Choroid plexus epithelial cell (primary cell): ENCODE measurements at regions not wholly inside any gene's neighbourhood (a gene's known extent, or its start where the extent isn't known, plus 50 kb on each side); places are given as distances from the start of the nearest gene placed in this dataset.

Experiments
- DNase-seq: peaks from one replicate; pipeline ENCODE4 v3.0.0-alpha.2; 2010; ENCODE audit warnings: low read depth
- H3K4me3 ChIP-seq: 2 replicates; pipeline ENCODE4 v1.5.1; 2011; ENCODE audit warnings: low read depth, mild to moderate bottlenecking, control low read depth, low read length, moderate library complexity
- TF ChIP-seq, protein P1 (sequence below): conservative IDR thresholded peaks from 2 replicates; pipeline ENCODE4 v1.5.1; 2011; ENCODE audit warnings: low read depth, mild to moderate bottlenecking, control low read depth, inconsistent platforms, low read length, moderate library complexity

DNA sequence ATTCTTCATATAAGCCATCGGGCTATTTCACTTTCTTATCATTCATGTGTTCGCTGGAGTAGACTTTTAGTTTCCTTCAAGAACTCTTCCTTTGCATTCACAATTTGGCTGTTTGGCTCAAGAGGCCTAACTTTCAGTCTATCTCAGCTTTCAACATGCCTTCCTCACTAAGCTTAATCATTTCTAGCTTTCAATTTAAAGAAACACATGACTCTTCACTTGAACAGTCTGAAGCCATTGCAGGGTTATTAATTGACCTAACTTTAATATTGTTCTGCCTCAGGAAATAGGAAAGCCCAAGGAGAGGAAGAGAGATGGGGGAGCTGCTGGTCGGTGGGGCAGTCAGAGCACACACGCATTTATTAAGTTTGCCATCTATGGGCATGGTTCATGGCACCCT, 158.1 kb downstream of the SUCLA2 start:
- TF ChIP-seq, protein P1, sequence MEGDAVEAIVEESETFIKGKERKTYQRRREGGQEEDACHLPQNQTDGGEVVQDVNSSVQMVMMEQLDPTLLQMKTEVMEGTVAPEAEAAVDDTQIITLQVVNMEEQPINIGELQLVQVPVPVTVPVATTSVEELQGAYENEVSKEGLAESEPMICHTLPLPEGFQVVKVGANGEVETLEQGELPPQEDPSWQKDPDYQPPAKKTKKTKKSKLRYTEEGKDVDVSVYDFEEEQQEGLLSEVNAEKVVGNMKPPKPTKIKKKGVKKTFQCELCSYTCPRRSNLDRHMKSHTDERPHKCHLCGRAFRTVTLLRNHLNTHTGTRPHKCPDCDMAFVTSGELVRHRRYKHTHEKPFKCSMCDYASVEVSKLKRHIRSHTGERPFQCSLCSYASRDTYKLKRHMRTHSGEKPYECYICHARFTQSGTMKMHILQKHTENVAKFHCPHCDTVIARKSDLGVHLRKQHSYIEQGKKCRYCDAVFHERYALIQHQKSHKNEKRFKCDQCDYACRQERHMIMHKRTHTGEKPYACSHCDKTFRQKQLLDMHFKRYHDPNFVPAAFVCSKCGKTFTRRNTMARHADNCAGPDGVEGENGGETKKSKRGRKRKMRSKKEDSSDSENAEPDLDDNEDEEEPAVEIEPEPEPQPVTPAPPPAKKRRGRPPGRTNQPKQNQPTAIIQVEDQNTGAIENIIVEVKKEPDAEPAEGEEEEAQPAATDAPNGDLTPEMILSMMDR = no peak
- no peak overlapping the region for H3K4me3 ChIP-seq
- DNase-seq = no peak

DNA sequence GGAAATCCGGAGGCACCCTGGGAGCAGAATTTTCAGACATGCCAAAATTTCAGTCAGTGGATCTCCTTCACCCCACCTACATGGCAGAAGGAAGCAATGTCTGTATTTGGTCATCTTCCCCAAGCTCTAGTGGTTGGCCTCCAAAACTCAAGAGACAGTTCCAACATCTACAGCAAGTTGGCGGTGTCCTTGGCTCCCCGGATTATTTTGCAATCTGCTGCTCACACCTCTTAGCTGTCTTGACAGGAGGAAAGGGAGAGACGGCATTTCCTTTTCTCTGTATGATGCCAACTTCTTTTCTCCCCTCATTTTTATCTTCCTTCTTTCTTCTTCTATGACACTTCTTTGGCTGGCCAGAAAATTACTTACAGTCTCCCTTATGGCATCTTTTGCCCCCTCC, 159.9 kb downstream of the SUCLA2 start:
- DNase-seq = no peak
- TF ChIP-seq, protein P1 = no peak
- no peak overlapping the region for H3K4me3 ChIP-seq

DNA sequence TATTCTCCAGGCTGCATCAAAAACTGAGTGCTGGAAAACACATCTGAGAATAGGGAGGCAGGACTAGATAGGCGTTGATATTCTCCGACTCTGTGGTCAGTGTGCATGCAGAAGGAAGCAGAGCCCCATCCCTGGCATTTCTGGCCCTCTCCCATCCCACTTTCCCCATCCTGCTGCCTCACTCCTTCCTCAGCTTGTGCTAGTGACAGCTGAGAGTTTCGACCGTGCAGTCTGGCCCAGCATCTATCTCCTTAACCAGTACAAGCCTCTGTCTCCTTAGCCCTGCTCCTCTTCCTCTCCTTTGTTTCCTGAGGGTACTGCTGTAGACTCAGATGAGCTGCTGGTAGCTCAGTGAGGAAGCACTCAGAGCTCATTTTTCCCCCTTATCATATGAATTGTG, 163.2 kb downstream of the SUCLA2 start:
- TF ChIP-seq, protein P1 = no peak
- DNase-seq = no peak
- no peak overlapping the region for H3K4me3 ChIP-seq

DNA sequence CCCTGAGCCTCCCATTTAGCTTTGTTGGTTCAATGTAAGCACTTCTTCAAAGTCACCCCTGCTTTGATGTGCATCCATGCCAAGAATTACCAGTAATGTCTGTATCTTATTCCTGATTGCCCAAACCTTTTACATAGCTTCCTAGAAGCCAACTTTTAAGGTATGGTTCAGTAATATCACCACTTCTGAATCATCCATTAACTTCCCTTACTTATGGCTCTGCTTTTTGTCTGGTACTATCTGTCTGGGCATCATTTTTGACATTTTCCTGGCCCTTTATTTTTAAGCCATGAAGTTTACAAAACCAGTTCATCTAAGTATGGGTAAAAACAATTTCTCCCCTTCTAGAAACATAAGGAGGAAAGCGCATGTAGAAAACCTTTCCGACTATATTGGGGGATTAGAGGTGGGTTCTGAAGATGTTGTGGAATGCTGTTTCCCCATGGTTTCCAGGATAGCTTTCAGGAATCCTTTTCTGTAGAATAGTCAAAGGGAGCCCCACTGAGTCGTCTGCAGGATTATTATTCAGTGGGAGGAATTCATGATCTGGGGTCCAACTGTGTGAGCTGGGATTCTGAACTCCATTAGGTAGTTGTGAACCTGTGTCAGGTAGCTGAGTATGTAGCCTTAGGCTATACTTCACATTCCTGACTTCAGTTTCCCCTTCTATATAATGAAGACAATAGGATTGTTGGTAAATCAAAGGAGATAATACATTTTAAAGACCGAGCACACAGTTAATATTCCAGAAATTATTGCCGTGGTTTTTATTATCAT, 163.8 kb downstream of the SUCLA2 start:
- TF ChIP-seq, protein P1 = no peak
- no peak overlapping the region for H3K4me3 ChIP-seq
- DNase-seq = no peak

DNA sequence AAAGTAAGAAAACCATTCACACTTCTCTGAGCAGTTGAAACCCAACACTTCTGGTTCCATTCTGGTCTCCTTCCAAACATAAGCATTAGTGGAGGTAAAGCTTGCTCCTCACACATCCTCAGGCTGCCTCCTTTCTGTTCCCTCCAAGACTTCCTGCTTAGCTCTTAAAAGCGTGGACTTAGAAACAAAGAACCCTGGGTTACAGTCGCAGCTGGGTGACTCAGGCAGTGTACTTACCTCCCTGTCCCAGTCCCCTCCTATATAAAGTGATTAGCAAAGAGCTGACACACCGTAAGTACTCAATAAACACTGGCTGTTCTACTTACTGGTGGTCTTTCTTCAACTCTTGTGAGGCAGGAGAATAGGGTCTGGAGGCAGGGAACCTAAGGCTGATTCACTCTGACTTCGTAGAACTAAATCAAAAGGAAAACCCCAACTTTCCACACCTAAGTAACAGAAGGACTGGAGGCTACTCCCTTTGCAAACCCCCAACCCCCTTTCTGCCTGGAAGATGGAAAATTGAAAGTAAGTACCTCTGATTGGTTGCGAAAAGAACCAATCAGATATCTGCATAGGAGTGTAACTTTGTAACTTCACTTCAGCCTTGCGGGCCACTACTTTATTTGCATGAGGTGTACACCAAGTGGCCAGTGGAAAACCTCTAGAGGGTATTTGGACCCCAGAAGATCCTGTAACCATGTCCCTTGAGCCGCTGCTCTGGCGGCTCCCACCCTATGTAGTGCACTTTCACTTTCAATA, 165.4 kb downstream of the SUCLA2 start:
- TF ChIP-seq, protein P1 = no peak
- H3K4me3 ChIP-seq = no peak overlapping the region
- no peak for DNase-seq

DNA sequence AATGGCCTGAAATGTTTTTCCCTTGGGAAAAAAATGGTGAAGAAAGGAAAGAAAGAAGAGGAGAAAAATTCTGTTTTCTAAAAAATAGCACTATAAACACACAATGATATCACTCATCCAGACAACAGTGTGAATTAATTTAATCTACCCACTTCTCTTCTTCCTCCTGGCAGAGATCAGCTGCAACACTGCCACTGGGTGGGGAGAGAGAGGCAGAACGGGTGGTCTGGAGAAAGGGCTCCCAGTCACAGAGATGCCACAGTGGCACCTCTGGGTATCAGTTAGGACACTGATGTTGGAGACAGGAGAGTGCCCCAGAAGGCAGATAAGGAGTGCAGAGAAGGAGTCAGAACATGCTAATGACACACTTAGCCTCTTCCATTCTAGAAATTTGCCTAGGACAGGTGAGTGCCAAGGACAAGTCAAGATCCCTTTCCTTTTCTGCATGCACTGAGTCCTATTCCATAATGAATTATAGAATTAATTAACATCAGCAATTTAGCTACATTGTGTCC, 168.6 kb downstream of the SUCLA2 start:
- DNase-seq = no peak
- H3K4me3 ChIP-seq = no peak overlapping the region
- TF ChIP-seq, protein P1 = peak; percentile 7
